Fibroblast of upper back skin (primary cell): ENCODE measurements at regions not wholly inside any gene's neighbourhood (a gene's known extent, or its start where the extent isn't known, plus 50 kb on each side); places are given as distances from the start of the nearest gene placed in this dataset.

Experiments
- DNase-seq: peaks from one replicate; pipeline ENCODE4 v3.0.0-alpha.2; 2013

DNA sequence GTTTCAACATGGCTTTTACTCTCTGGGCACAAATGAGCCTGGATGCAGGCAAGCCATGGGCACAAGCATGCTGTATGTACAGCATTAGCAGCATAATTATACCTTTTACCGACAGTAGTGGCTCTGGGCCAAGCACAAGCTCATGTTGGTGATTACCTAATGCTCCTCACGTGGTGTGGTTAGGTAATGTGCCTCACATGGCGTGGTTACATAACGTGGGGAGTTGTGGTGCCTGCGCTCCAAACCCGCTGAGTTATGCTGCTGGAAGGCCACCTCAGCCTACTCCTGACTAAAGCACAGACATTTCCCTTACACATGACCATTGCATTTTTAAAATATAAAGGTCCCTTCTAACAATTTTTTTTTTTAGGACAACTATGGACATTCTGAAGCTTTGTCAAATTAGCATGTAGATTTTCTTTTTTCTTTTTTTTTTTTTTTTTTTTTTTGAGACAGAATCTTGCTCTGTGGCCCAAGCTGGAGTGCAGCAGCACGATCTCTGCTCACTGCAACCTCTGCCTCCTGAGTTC is 794.0 kb downstream of the EFNA5 start:
- no peak for DNase-seq

- no peak for DNase-seq
These were observed 794.5 kb downstream of the EFNA5 start for GRCh38 chr5:106876298-106876622.

GRCh38 chr5:106875591-106876297 is 795.0 kb downstream of the EFNA5 start:
- DNase-seq = peak; percentile 17

- DNase-seq = no peak
These were observed 795.8 kb downstream of the EFNA5 start for GRCh38 chr5:106874974-106875373.

GRCh38 chr5:106874531-106874930 is 796.2 kb downstream of the EFNA5 start:
- DNase-seq = no peak

GRCh38 chr5:106873568-106873967 is 797.2 kb downstream of the EFNA5 start:
- DNase-seq = no peak

DNA sequence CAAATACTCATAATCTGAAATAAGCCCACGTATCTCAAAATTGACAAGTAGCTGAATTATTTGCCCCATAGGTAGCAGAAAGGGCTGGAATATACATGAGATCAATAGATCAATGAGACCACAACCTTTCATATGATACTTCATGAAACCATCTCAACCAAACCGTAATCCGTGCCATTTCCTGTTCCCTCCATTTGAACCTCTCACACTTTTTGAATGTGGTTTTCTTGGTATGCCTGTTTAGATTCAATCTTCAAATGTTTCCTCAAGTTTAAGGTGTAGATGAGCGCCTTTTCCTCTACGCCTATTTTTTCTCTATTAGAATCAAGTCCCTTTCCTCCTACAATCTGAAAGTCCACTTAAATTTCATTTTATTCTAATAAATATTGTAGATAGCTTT is 805.5 kb downstream of the EFNA5 start:
- no peak for DNase-seq

GRCh38 chr5:106862450-106863193 is 808.1 kb downstream of the EFNA5 start:
- peak; percentile 66 for DNase-seq

- no peak for DNase-seq
These were observed 810.2 kb downstream of the EFNA5 start for GRCh38 chr5:106860398-106861044.

DNA sequence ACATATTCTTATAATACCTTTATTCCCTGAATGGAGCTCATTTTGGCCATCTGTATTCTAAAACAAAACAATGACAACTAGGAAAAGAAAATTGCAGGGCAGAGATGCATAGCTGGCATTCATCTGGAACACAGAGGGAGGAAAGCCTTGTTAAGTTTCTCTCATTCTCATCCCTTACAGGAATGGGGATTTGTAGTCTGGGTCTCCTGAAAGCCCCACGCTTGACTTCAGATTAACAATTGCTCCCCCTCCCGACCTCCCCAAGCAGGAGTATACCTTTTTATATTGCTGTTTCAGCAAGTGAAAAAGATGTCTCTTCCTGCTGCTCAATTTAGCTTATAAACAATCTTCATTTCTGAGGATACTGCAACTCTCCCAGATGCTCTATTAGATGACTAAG is 812.1 kb downstream of the EFNA5 start:
- no peak for DNase-seq

DNA sequence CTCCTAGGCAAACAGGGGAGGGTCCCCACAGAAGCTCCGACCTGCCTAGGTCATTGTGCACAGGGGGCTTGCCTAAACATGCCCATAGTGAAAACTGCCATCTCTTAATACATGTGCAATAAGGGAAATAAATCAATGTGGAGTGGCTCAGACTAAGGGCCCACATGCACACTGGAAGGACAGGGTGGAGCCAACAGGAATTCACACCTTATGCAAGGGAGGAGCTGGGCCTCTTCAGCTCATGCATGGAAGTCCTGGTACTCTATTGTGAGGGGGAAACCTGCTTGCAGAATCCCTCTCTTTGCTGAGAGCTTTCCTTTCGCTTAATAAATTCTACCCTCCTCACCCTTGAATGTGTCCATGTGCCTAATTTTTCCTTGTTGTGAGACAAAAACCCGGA is 815.8 kb downstream of the EFNA5 start:
- no peak for DNase-seq

DNA sequence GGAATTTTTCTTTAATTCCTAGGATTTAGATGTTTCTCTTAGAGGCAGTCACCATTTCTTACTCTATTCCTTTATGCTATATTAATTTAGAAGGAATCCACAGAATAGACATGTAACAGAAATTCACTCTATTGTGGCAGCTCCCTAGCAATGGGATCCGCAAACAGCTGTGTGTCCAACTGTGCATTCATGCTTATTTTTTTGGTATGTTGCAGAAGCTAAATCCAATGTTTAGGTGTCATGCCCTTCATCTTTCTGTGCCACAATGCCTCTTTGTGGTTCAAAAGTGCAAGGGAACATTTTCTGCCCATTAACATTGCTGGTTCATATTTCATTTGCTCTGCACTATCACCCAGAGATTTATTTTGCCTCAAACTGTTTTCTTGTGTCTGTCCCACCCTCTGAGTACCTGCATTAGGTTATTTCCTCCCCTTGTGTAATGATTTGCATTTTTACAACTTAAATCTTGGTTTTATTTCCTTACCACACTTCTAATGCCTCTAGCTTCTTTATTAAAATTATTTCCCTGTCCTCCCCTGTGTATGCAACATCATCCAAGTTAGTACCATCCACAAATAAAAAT is 816.5 kb downstream of the EFNA5 start:
- DNase-seq = no peak

GRCh38 chr5:106853266-106853665 is 817.5 kb downstream of the EFNA5 start:
- DNase-seq = no peak

DNA sequence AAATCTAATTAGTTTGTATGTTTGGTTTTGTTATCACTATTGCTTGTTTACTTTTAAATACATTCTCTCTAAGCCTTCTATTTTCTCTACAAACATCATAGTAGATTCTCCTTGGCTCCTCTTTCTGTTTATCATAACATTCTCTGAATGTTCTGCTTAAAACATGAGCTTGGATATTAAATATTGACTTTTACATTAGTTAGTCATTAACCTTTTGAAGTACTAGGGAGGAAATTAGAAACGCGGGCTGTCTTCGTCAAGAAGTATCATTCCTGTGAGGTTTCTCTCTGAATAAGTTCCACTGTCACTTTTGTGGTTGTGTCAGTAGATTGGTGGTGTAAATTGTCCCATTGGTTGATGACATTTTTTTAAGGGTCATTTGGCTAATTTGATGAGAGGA is 821.5 kb downstream of the EFNA5 start:
- DNase-seq = no peak

GRCh38 chr5:106843812-106844416 is 826.8 kb downstream of the EFNA5 start:
- DNase-seq = peak; percentile 34

DNA sequence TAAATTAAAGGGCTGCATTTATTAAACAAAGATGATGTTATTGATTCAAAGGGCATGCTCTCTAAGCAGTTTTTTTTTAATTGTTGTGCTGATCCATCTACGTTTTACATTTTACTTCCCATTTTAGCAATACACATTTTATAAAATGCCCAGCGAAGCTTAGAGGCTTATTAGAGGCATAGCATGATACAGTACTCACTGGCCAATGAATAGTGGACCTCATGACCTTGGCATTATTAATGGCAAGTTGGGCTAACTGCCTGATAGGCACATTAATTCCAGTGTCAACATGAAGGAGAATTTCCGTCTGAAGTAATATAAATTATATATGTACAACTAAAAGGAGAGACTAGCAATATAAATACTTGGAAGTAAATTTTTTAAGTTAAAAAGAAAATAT is 837.2 kb downstream of the EFNA5 start:
- no peak for DNase-seq

DNA sequence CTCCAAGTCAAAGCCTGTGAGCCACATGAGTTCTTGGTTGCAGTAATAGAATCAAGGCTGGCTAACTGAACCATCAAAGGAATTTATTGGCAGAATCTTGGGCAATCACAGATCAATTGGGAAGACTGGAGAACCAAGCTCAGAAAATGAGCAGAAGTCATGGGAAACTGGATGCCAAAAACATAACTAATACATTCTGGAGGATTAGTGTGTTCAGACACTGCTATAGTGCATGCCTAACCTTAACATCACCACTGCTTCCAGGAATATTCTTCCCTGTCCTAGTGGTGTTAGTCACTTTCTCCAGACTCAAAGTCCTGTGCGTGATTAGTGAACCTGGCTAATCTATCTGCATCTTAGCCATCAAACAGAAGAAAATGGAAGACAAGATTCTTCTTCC is 843.7 kb downstream of the EFNA5 start:
- peak; percentile 88 for DNase-seq

- DNase-seq = peak; percentile 2
These were observed 845.4 kb downstream of the EFNA5 start for GRCh38 chr5:106825374-106825773.

GRCh38 chr5:106822851-106823250 is 847.9 kb downstream of the EFNA5 start:
- peak; percentile 18 for DNase-seq

- DNase-seq = no peak
These were observed 852.2 kb downstream of the EFNA5 start for GRCh38 chr5:106818552-106818951.

DNA sequence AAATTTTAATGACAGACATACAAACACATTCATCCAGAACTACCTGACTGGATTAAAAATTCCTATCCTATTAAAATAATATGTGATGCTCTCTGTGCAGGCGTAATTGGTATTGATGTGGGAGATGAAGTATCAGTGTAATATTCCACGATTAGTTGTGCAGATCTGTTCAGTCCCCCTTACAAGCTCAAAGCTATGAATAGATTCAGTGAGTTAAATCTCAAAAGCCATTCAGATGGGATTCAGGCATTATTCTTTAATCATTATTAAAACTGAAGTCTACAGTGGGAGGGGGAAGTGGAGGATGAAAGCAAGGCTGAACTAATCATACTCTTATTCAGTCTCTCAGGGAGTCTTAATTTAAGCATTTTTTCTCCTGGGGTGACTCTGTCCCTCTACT is 855.8 kb downstream of the EFNA5 start:
- DNase-seq = no peak

GRCh38 chr5:106801554-106801953 is 869.2 kb downstream of the EFNA5 start:
- no peak for DNase-seq

DNA sequence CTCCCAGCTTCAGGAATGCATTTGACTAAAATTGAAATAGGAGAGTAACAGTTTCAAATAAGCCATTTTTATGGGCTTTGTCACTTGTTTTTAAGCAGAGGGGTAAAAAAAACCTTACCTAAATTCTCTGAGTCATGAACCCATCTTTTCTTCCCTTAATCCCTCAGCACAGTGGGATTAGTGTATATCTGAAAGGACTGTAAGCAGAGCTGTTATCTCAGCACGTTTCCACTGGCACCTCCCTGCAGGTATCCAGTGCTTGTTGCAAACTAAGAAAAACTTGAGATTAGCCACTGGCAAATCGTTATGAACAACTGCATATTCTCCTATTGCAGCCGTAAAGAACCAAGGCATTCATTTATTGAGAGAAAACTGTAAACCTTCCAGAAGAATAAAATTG is 872.7 kb downstream of the EFNA5 start:
- DNase-seq = no peak
